H9 (cell line): ENCODE measurements at regions not wholly inside any gene's neighbourhood (a gene's known extent, or its start where the extent isn't known, plus 50 kb on each side); places are given as distances from the start of the nearest gene placed in this dataset.

Experiments used
- DNase-seq: peaks from one replicate; pipeline ENCODE4 v3.0.0-alpha.2; 2017
- H2AFZ ChIP-seq: one replicate; pipeline ENCODE4 v1.6.1; 2013; ENCODE audit warnings: mild to moderate bottlenecking, low read length, control low read depth, moderate library complexity
- H2AK5ac ChIP-seq: 2 replicates; pipeline ENCODE4 v1.6.1; 2013; ENCODE audit warnings: low read length, control low read depth, mixed read lengths; ENCODE audit not compliant: insufficient read length
- H2BK120ac ChIP-seq: one replicate; pipeline ENCODE4 v1.6.1; 2013; ENCODE audit warnings: low read depth, mild to moderate bottlenecking, low read length, control low read depth, inconsistent platforms; ENCODE audit not compliant: poor library complexity, severe bottlenecking
- H2BK12ac ChIP-seq: 2 replicates; pipeline ENCODE4 v1.6.1; 2013; ENCODE audit warnings: low read length, control low read depth, mixed read lengths, low read depth; ENCODE audit not compliant: insufficient read length
- H2BK15ac ChIP-seq: 2 replicates; pipeline ENCODE4 v1.6.1; 2013; ENCODE audit warnings: low read depth, low read length, control low read depth
- H2BK20ac ChIP-seq: one replicate; pipeline ENCODE4 v1.6.1; 2013; ENCODE audit warnings: low read depth, mild to moderate bottlenecking, low read length, control low read depth, inconsistent platforms; ENCODE audit not compliant: poor library complexity, severe bottlenecking
- H2BK5ac ChIP-seq: 2 replicates; pipeline ENCODE4 v1.6.1; 2013; ENCODE audit warnings: low read length, control low read depth, mixed read lengths; ENCODE audit not compliant: insufficient read length
- H3K14ac ChIP-seq: 2 replicates; pipeline ENCODE4 v1.6.1; 2013; ENCODE audit warnings: low read length, control low read depth; ENCODE audit not compliant: insufficient read depth
- H3K18ac ChIP-seq: 2 replicates; pipeline ENCODE4 v1.6.1; 2013; ENCODE audit warnings: low read depth, mild to moderate bottlenecking, mixed read lengths, low read length, control low read depth; ENCODE audit not compliant: insufficient read length
- H3K23ac ChIP-seq: 2 replicates; pipeline ENCODE4 v1.6.1; 2013; ENCODE audit warnings: low read length, control low read depth, mixed read lengths, low read depth; ENCODE audit not compliant: insufficient read length
- H3K23me2 ChIP-seq: 2 replicates; pipeline ENCODE4 v1.6.1; 2013; ENCODE audit warnings: low read depth, mild to moderate bottlenecking, mixed read lengths, low read length, control low read depth; ENCODE audit not compliant: insufficient read length, poor library complexity, severe bottlenecking
- H3K27ac ChIP-seq: 2 replicates; pipeline ENCODE4 v1.5.1; 2013; ENCODE audit warnings: low read length, control low read depth, mixed read lengths, low read depth; ENCODE audit not compliant: insufficient read length
- H3K27me3 ChIP-seq: 2 replicates; pipeline ENCODE4 v1.6.1; 2013; ENCODE audit warnings: low read length, control low read depth, inconsistent platforms; ENCODE audit not compliant: insufficient read depth
- H3K4ac ChIP-seq: 2 replicates; pipeline ENCODE4 v1.6.1; 2013; ENCODE audit warnings: low read depth, mild to moderate bottlenecking, control low read depth, inconsistent platforms, low read length, moderate library complexity
- H3K4me1 ChIP-seq: 2 replicates; pipeline ENCODE4 v1.6.1; 2013; ENCODE audit warnings: low read length, control low read depth, inconsistent platforms; ENCODE audit not compliant: insufficient read depth
- H3K4me2 ChIP-seq: 2 replicates; pipeline ENCODE4 v1.6.1; 2013; ENCODE audit warnings: low read length, control low read depth, mixed read lengths; ENCODE audit not compliant: insufficient read length, insufficient read depth
- H3K56ac ChIP-seq: 2 replicates; pipeline ENCODE4 v1.6.1; 2013; ENCODE audit warnings: low read depth, mild to moderate bottlenecking, mixed read lengths, low read length, control low read depth; ENCODE audit not compliant: insufficient read length
- H3K79me1 ChIP-seq: 2 replicates; pipeline ENCODE4 v1.6.1; 2013; ENCODE audit warnings: low read depth, mild to moderate bottlenecking, moderate library complexity, low read length, control low read depth, inconsistent platforms; ENCODE audit not compliant: insufficient read depth, poor library complexity, severe bottlenecking
- H3K79me2 ChIP-seq: 2 replicates; pipeline ENCODE4 v1.6.1; 2013; ENCODE audit warnings: low read length, control low read depth, inconsistent platforms; ENCODE audit not compliant: insufficient read depth
- H3K9ac ChIP-seq: 2 replicates; pipeline ENCODE4 v1.6.1; 2013; ENCODE audit warnings: low read length, control low read depth, mixed read lengths; ENCODE audit not compliant: insufficient read length; ENCODE audit errors: extremely low read depth
- H3K9me3 ChIP-seq: one replicate; pipeline ENCODE4 v1.6.1; 2013; ENCODE audit warnings: low read depth, low read length, inconsistent platforms; ENCODE audit not compliant: control insufficient read depth
- H3T11ph ChIP-seq: one replicate; pipeline ENCODE4 v1.6.1; 2013; ENCODE audit warnings: mild to moderate bottlenecking, low read length, control low read depth, inconsistent platforms
- H4K20me1 ChIP-seq: one replicate; pipeline ENCODE4 v1.6.1; 2013; ENCODE audit not compliant: control insufficient read depth, insufficient read length, insufficient read depth
- H4K5ac ChIP-seq: 2 replicates; pipeline ENCODE4 v1.6.1; 2013; ENCODE audit warnings: low read depth, mild to moderate bottlenecking, mixed read lengths, low read length, control low read depth; ENCODE audit not compliant: insufficient read length
- H4K8ac ChIP-seq: replicated peaks from 2 replicates; pipeline ENCODE4 v1.6.1; 2013; ENCODE audit warnings: low read length, control low read depth, mixed read lengths, low read depth; ENCODE audit not compliant: insufficient read length
- H4K91ac ChIP-seq: 2 replicates; pipeline ENCODE4 v1.6.1; 2013; ENCODE audit warnings: low read depth, mild to moderate bottlenecking, moderate library complexity, mixed read lengths, low read length, control low read depth; ENCODE audit not compliant: insufficient read length
- H3K27ac Mint-ChIP-seq, 3 experiments: 2 replicates in 2 of 3; 3 replicates in 1 of 3; pipeline ENCODE4 v1.8.0; 2020 to 2021; ENCODE audit warnings: mixed read lengths in 3 of 3, mild to moderate bottlenecking in 1 of 3, moderate library complexity in 1 of 3
- H3K27me3 Mint-ChIP-seq: 2 replicates; pipeline ENCODE4 v1.8.0; 2021; ENCODE audit warnings: low read depth, mild to moderate bottlenecking, moderate library complexity, mixed read lengths
- H3K36me3 Mint-ChIP-seq, 3 experiments: 2 replicates in 2 of 3; 3 replicates in 1 of 3; pipeline ENCODE4 v1.8.0; 2020 to 2021; ENCODE audit warnings: low read depth in 3 of 3, mixed read lengths in 3 of 3; ENCODE audit not compliant: insufficient read depth in 1 of 3
- H3K4me1 Mint-ChIP-seq, 2 experiments: 2 replicates each; pipeline ENCODE4 v1.8.0; 2020; ENCODE audit warnings: mixed read lengths in 2 of 2
- H3K4me3 Mint-ChIP-seq, 2 experiments: 2 replicates in 1 of 2; 3 replicates in 1 of 2; pipeline ENCODE4 v1.8.0; 2020 to 2021; ENCODE audit warnings: mild to moderate bottlenecking in 2 of 2, mixed read lengths in 2 of 2, moderate library complexity in 1 of 2
- H3K9me3 Mint-ChIP-seq, 2 experiments: 2 replicates in 1 of 2; 3 replicates in 1 of 2; pipeline ENCODE4 v1.8.0; 2020; ENCODE audit warnings: mild to moderate bottlenecking in 2 of 2, mixed read lengths in 2 of 2, moderate library complexity in 1 of 2
- WGBS: extraction: QIAGEN DNeasy Blood & Tissue Kit; methylation state at CpG from one replicate; pipeline ENCODE4 v1.1.7; 2013; ENCODE audit warnings: missing lambda C conversion rate, low lambda C conversion rate, mixed read lengths; ENCODE audit not compliant: insufficient read length; ENCODE audit errors: extremely low coverage; 5-methylcytosine and 5-hydroxymethylcytosine counted together
- TF ChIP-seq, protein P1 (sequence below): fragments of 200-600 bp; sonication (generic); conservative IDR thresholded peaks from 3 replicates; pipeline ENCODE4 v1.8.0; 2021; ENCODE audit warnings: antibody characterized with exemption, mild to moderate bottlenecking

DNA sequence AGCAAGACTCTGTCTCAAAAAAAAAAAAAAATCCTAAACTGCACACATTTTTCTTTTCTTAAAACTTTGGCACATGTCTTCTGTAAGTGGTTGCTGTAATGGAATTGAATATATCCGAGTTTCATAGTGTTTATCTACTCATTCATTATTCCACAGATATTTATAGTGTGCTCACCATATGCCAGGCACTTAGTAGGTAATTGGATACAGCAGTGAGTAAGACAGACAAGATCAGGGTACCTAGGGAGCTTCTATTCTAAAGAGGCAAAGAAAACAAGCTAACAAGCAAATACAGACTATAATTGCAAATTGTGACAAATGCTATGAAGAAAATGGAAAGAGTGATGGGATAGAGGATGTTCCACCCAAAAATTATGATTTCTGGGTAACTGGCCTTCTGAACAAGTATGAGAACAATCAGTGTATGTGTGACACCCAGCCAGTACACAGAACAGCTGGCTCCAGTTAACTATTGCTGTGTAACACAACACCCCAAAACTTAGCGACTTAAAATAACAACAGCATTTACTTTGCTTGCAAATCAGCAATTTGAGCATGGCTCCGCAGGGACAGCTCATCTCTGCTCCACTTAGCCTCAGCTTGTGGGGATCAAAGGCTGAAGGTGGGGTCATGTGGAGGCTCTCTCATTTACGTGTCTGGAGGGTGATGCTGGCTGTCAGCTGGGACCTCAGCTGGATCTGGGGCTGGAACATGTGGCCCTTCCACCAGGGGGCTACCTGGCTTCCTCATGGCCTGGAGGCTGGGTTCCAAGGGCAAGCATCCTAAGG lies 224.9 kb downstream of the INSIG2 start:
- no peak overlapping the region for H2AK5ac ChIP-seq
- Mint-ChIP-seq H3K9me3 (peaks cover 0 to 4% of the 10 kb centered on the region in 2 experiments; a peak in 1 of 5 replicates), H3K27me3 (peaks cover 15% of the 10 kb centered on the region), H3K36me3 (peaks cover 0 to 6% (median 1%) of the 10 kb centered on the region in 3 experiments; a peak in 3 of 7 replicates), H3K4me3 (no peak overlapping the region), H3K4me1 (peaks cover 73 to 75% of the 10 kb centered on the region in 2 experiments), H3K27ac (peak overlapping the region in 2 of 3 experiments; percentile 2 to 61; a peak in 1 of 7 replicates)
- no peaks in the 10 kb centered on the region for H3K9me3 ChIP-seq
- peaks cover 6% of the 10 kb centered on the region for H3K23me2 ChIP-seq
- no peaks in the 10 kb centered on the region for H3K27me3 ChIP-seq
- no peak overlapping the region for H3K14ac ChIP-seq
- H3K18ac ChIP-seq: no peak overlapping the region
- no peak overlapping the region for H4K8ac ChIP-seq
- no peak overlapping the region for H3T11ph ChIP-seq
- H3K27ac ChIP-seq: no peak overlapping the region
- no peak overlapping the region for H2BK15ac ChIP-seq
- H3K23ac ChIP-seq: no peak overlapping the region
- H4K91ac ChIP-seq: no peak overlapping the region
- WGBS: no CpG with 5 or more reads among the region's 4 CpGs
- no peaks in the 10 kb centered on the region for H4K20me1 ChIP-seq
- H3K79me1 ChIP-seq: no peaks in the 10 kb centered on the region
- H3K79me2 ChIP-seq: no peaks in the 10 kb centered on the region
- no peak overlapping the region for H4K5ac ChIP-seq
- no peak overlapping the region for H2BK20ac ChIP-seq
- no peak overlapping the region for H2BK12ac ChIP-seq
- TF ChIP-seq, protein P1, sequence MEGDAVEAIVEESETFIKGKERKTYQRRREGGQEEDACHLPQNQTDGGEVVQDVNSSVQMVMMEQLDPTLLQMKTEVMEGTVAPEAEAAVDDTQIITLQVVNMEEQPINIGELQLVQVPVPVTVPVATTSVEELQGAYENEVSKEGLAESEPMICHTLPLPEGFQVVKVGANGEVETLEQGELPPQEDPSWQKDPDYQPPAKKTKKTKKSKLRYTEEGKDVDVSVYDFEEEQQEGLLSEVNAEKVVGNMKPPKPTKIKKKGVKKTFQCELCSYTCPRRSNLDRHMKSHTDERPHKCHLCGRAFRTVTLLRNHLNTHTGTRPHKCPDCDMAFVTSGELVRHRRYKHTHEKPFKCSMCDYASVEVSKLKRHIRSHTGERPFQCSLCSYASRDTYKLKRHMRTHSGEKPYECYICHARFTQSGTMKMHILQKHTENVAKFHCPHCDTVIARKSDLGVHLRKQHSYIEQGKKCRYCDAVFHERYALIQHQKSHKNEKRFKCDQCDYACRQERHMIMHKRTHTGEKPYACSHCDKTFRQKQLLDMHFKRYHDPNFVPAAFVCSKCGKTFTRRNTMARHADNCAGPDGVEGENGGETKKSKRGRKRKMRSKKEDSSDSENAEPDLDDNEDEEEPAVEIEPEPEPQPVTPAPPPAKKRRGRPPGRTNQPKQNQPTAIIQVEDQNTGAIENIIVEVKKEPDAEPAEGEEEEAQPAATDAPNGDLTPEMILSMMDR: peak; percentile 61
- H2BK120ac ChIP-seq: no peak overlapping the region
- no peak overlapping the region for H3K9ac ChIP-seq
- no peak overlapping the region for H3K4me2 ChIP-seq
- no peak overlapping the region for H2BK5ac ChIP-seq
- H3K4ac ChIP-seq: no peak overlapping the region
- DNase-seq: peak; percentile 76
- no peak overlapping the region for H2AFZ ChIP-seq
- H3K4me1 ChIP-seq: peaks cover 14% of the 10 kb centered on the region
- no peak overlapping the region for H3K56ac ChIP-seq
